Esophagus muscularis mucosa (tissue), 4 donors: ENCODE measurements at regions not wholly inside any gene's neighbourhood (a gene's known extent, or its start where the extent isn't known, plus 50 kb on each side); places are given as distances from the start of the nearest gene placed in this dataset.

Experiments
- DNase-seq: peaks from one replicate; pipeline ENCODE4 v3.0.0-alpha.2; 2017; ENCODE audit errors: extremely low spot score
- H3K27ac ChIP-seq, 4 donors: fragments of 200-600 bp; sonication (generic); replicated peaks in 1 of 4; 1 replicate in 3 of 4; 2 replicates in 1 of 4; pipeline ENCODE4 v1.5.1; 2016 to 2019; ENCODE audit warnings: mild to moderate bottlenecking in 1 of 4
- H3K27me3 ChIP-seq, 4 donors: fragments of 200-600 bp; sonication (generic); one replicate each; pipeline versions ENCODE4 v1.5.1 to v1.6.0; 2016 to 2019
- H3K36me3 ChIP-seq, 4 donors: fragments of 200-600 bp; sonication (generic); one replicate each; pipeline ENCODE4 v1.5.1; 2016 to 2019
- H3K4me1 ChIP-seq, 4 donors: fragments of 200-600 bp; sonication (generic); one replicate each; pipeline ENCODE4 v1.5.1; 2016 to 2019
- H3K4me3 ChIP-seq, 4 donors: fragments of 200-600 bp; sonication (generic); 1 replicate in 2 of 4; 2 replicates in 2 of 4; pipeline ENCODE4 v1.5.1; 2016 to 2019; ENCODE audit warnings: mild to moderate bottlenecking in 4 of 4, moderate library complexity in 1 of 4
- H3K9me3 ChIP-seq, 4 donors: fragments of 200-600 bp; sonication (generic); 1 replicate in 3 of 4; 2 replicates in 1 of 4; pipeline ENCODE4 v1.5.1; 2016 to 2019
- CTCF ChIP-seq, 3 experiments: fragments of 200-600 bp in 2 of 3; fragments of 450-650 bp in 1 of 3; sonication (generic) in 2 of 3; IDR thresholded peaks; one replicate each; pipeline ENCODE4 v1.5.1; 2017 to 2019; ENCODE audit warnings: antibody characterized with exemption in 3 of 3, mild to moderate bottlenecking in 2 of 3, moderate library complexity in 1 of 3
- EP300 ChIP-seq: sonication (generic); formaldehyde crosslinking; IDR thresholded peaks from one replicate; pipeline ENCODE4 v1.6.1; 2017; ENCODE audit warnings: antibody characterized with exemption
- POLR2A ChIP-seq: fragments of 450-650 bp; IDR thresholded peaks from one replicate; pipeline ENCODE4 v1.6.1; 2017; ENCODE audit warnings: antibody characterized with exemption, moderate library complexity, mild to moderate bottlenecking, low read depth
- POLR2AphosphoS5 ChIP-seq, 2 donors: sonication (generic); formaldehyde crosslinking; IDR thresholded peaks; one replicate each; pipeline ENCODE4 v1.6.1; 2017; ENCODE audit warnings: antibody characterized with exemption in 2 of 2
- WGBS: methylation state at CpG from one replicate; pipeline ENCODE4 v1.1.5; 2018; 5-methylcytosine and 5-hydroxymethylcytosine counted together
- intact Hi-C: fragments of 100-400 bp; cut with DNase I; formaldehyde crosslinking; loops from one replicate; pipeline ENCODE4 v1.15.1; 2023

DNA sequence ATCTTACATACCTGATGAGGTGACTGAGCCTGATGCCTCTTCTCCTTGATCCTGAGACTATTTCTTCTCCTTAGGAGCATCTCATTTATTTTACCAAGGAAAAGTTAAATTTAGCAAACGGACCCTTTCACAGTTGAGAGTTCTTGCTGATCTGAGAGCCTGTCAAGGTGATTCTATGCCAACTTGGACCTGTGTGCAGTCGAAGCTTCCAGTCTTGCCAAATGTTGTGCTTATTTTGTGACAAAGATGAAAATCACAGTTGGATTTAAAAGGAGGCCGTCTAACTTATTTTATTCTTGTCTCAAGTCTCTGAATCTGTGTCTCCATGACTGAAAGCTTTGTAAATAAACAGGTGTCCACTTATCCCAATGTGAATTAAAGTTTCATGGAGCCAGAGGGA lies 296.3 kb upstream of the EPHA3 start:
- no peak for DNase-seq
- Histone ChIP-seq H3K4me1 (peaks cover 5 to 17% (median 11%) of the 10 kb centered on the region in 4 donors), H3K4me3 (no peak overlapping the region), H3K9me3 (no peaks in the 10 kb centered on the region), H3K27me3 (no peaks in the 10 kb centered on the region), H3K27ac (no peak overlapping the region), H3K36me3 (no peaks in the 10 kb centered on the region)
- WGBS, result 41% methylated on average over 3 of the region's 3 CpGs
- intact Hi-C loops, result no loop called here
- TF ChIP-seq POLR2A, result no peak
- TF ChIP-seq POLR2AphosphoS5 (IDR thresholded peaks at IDR 0.05), result no peak
- no peak for TF ChIP-seq CTCF (IDR thresholded peaks at IDR 0.05)

DNA sequence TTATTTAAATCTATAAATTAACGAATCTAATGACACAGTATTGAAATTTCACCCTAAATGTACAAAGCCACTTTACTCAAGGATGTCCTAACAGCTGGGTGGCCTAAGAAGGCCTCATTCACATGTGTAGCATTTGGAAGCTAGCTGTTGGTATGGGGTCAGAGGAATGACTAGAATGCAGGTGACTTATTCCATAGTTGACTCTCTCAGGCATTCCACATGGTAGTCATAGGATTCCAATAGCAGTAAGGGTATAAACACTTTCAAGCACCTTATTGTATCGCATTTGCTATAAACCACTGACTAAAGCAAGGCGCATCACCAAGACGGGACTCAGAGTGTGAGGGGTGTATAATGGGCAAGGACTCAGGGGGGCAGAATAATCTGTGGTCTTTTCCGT lies 294.8 kb upstream of the EPHA3 start:
- no peak overlapping the region for H3K27ac ChIP-seq
- H3K4me3 ChIP-seq, result no peak overlapping the region
- intact Hi-C loops, result no loop called here
- peaks cover 5 to 17% (median 11%) of the 10 kb centered on the region in 4 donors for H3K4me1 ChIP-seq
- no peak for DNase-seq
- 88% methylated on average over 5 of the region's 5 CpGs for WGBS
- H3K9me3 ChIP-seq, result no peaks in the 10 kb centered on the region
- no peak for TF ChIP-seq CTCF (IDR thresholded peaks at IDR 0.05)
- H3K36me3 ChIP-seq, result no peaks in the 10 kb centered on the region
- no peaks in the 10 kb centered on the region for H3K27me3 ChIP-seq

- Histone ChIP-seq H3K4me1 (no peaks in the 10 kb centered on the region), H3K4me3 (no peak overlapping the region), H3K27me3 (no peaks in the 10 kb centered on the region), H3K9me3 (no peaks in the 10 kb centered on the region), H3K36me3 (no peaks in the 10 kb centered on the region), H3K27ac (no peak overlapping the region)
- DNase-seq, result no peak
- intact Hi-C loops, result no loop called here
- WGBS, result 87% methylated on average over 4 of the region's 4 CpGs
- TF ChIP-seq CTCF (IDR thresholded peaks at IDR 0.05) (no peak), POLR2AphosphoS5 (IDR thresholded peaks at IDR 0.05) (no peak), EP300 (no peak), POLR2A (no peak)
Measured at GRCh38 chr3:88816445-88816844, 291.0 kb upstream of the EPHA3 start.

DNA sequence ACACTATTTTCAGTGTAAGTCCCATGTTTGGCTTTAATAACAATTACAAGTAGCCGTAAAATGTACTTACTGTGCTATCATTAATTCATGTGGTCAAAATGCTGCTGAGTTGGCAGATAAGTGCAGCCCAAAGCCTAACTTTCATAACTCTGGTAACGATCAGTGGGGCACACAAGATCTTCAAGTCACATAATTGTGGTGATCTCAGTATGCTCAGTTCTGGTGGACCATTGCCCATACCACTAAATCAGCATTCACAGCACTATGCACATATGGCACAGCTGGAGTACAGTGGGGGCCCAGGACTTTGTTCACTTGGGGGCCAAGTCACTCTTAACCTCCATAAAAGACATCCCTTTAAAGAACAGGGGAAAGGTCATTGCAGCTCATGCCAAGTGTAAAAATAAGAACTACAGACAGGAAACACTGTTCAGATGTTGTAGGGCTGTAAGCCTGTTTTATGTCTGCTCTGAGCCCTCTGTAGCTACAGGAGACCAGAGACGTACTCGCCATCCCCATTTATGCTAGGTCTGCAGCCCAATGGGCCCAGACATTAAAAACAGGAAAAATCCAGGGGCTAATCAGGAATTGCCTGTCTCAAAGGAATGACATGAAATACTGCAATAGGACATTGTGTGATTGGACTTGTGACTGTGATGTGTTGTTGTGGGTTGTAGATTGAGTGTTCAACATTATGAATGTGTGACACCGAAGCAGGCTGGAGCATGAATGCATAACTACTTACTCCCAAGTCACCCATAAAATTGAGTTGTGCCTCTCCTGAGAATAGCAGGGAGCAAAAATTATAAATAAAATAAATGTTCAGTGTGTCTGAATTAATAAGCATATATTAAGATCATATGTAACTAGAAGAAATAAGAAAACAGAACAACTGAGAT lies 282.5 kb upstream of the EPHA3 start:
- intact Hi-C loops, result no loop called here

DNA sequence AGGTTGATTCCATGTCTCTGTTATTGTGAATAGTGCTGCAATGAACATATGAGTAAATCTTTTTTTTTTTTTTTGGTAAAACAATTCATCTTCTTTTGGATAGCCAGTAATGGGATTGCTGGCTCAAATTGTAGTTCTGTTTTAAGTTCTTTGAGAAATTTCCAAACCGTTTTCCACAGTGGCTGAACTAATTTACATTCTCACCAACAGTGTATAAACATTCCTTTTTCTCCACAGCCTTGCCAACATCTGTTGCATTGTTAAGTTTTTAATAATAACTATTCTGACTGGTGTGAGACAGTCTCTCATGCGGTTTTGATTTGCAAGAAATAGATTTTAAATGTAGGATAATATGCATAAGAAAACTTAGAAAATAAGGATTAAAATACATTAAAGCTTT lies 279.0 kb upstream of the EPHA3 start:
- Histone ChIP-seq H3K4me3 (no peak overlapping the region), H3K9me3 (no peaks in the 10 kb centered on the region), H3K27ac (no peak overlapping the region), H3K36me3 (no peaks in the 10 kb centered on the region), H3K27me3 (no peaks in the 10 kb centered on the region), H3K4me1 (peaks cover 0 to 9% (median 0%) of the 10 kb centered on the region in 4 donors)
- intact Hi-C loops, result no loop called here
- DNase-seq, result no peak
- WGBS, result 16% methylated on average over 2 of the region's 2 CpGs
- TF ChIP-seq POLR2A (no peak), EP300 (no peak), POLR2AphosphoS5 (IDR thresholded peaks at IDR 0.05) (no peak), CTCF (IDR thresholded peaks at IDR 0.05) (no peak)

More for the DNA sequence above, 282.5 kb upstream of the EPHA3 start:
- DNase-seq, result no peak
- no peaks in the 10 kb centered on the region for H3K9me3 ChIP-seq
- peaks cover 0 to 9% (median 0%) of the 10 kb centered on the region in 4 donors for H3K4me1 ChIP-seq
- TF ChIP-seq POLR2AphosphoS5 (IDR thresholded peaks at IDR 0.05) (no peak), EP300 (no peak)
- H3K27ac ChIP-seq, result no peak overlapping the region
- no peak overlapping the region for H3K4me3 ChIP-seq
- WGBS, result 90% methylated on average over 5 of the region's 5 CpGs
- no peaks in the 10 kb centered on the region for H3K27me3 ChIP-seq
- H3K36me3 ChIP-seq, result no peaks in the 10 kb centered on the region
